CD4-positive, alpha-beta T cell (primary cell): ENCODE measurements at regions not wholly inside any gene's neighbourhood (a gene's known extent, or its start where the extent isn't known, plus 50 kb on each side); places are given as distances from the start of the nearest gene placed in this dataset.

Source experiments
- ATAC-seq: fragments of 200-7000 bp; cut with Tn5 transposase; one replicate; pipeline ENCODE4 v1.10.0; 2022; ENCODE audit warnings: mild to moderate bottlenecking; ENCODE audit not compliant: poor library complexity
- CTCF ChIA-PET: fragments of 350-600 bp; sonication (Branson Sonifier 250); formaldehyde crosslinking; loops from one replicate; lab custom pipeline; 2021; ENCODE audit warnings: antibody characterized with exemption, inconsistent platforms; lab: Charles Lee
- POLR2A ChIA-PET: fragments of 350-600 bp; sonication (Branson Sonifier 250); formaldehyde crosslinking; loops from one replicate; lab custom pipeline; 2021; ENCODE audit warnings: antibody characterized with exemption, inconsistent platforms; lab: Charles Lee
- DNase-seq, 14 experiments: peaks; one replicate each; pipeline ENCODE4 v3.0.0-alpha.2; 2013 to 2020; ENCODE audit warnings: mixed read lengths in 2 of 14
- H3K27ac ChIP-seq, 2 donors: one replicate each; pipeline versions ENCODE4 v1.5.1 to v1.7.0; 2013; ENCODE audit warnings: low read length in 2 of 2, low read depth in 1 of 2, mild to moderate bottlenecking in 1 of 2
- H3K27me3 ChIP-seq, 2 experiments: 1 replicate in 1 of 2; 2 replicates in 1 of 2; pipeline versions ENCODE4 v1.6.1 to v1.7.0; 2013; ENCODE audit warnings: low read length in 2 of 2, control low read depth in 1 of 2, mild to moderate bottlenecking in 1 of 2, moderate library complexity in 1 of 2; ENCODE audit not compliant: insufficient read depth in 2 of 2, control insufficient read depth in 1 of 2
- H3K36me3 ChIP-seq: one replicate; pipeline ENCODE4 v1.6.1; 2013; ENCODE audit warnings: low read length, control low read depth; ENCODE audit not compliant: insufficient read depth
- H3K4me1 ChIP-seq: one replicate; pipeline ENCODE4 v1.6.1; 2013; ENCODE audit warnings: low read length, control low read depth; ENCODE audit not compliant: insufficient read depth
- H3K4me3 ChIP-seq: one replicate; pipeline ENCODE4 v1.5.1; 2013; ENCODE audit warnings: mild to moderate bottlenecking, low read length, moderate library complexity
- H3K9me3 ChIP-seq, 2 experiments: 1 replicate in 1 of 2; 2 replicates in 1 of 2; pipeline versions ENCODE4 v1.6.1 to v1.7.0; 2013; ENCODE audit warnings: low read length in 2 of 2, mild to moderate bottlenecking in 2 of 2, control low read depth in 1 of 2, moderate library complexity in 1 of 2; ENCODE audit not compliant: control insufficient read depth in 1 of 2, insufficient read depth in 1 of 2
- H3K27ac Mint-ChIP-seq: one replicate; pipeline ENCODE4 v1.8.0; 2020; ENCODE audit warnings: mixed read lengths
- H3K27me3 Mint-ChIP-seq: one replicate; pipeline ENCODE4 v1.8.0; 2021; ENCODE audit warnings: mixed read lengths
- H3K36me3 Mint-ChIP-seq: one replicate; pipeline ENCODE4 v1.8.0; 2021; ENCODE audit warnings: low read depth, mixed read lengths
- H3K4me1 Mint-ChIP-seq: one replicate; pipeline ENCODE4 v1.8.0; 2021; ENCODE audit warnings: low read depth, mixed read lengths
- H3K4me3 Mint-ChIP-seq: one replicate; pipeline ENCODE4 v1.8.0; 2020; ENCODE audit warnings: mild to moderate bottlenecking, mixed read lengths
- H3K9me3 Mint-ChIP-seq: one replicate; pipeline ENCODE4 v1.8.0; 2020; ENCODE audit warnings: mixed read lengths
- CTCF ChIP-seq: fragments of 200-600 bp; IDR thresholded peaks from one replicate; pipeline ENCODE4 v1.8.0; 2022; ENCODE audit warnings: antibody characterized with exemption, mild to moderate bottlenecking
- intact Hi-C, 2 experiments: fragments of 100-400 bp; cut with DNase I in 1 of 2; cut with micrococcal nuclease in 1 of 2; formaldehyde crosslinking; loops; one replicate each; pipeline versions ENCODE4 v1.15.1 to v1.9.0; 2023 to 2025; cut with DNase I, micrococcal nuclease

- Mint-ChIP-seq H3K4me3 (no peak overlapping the region), H3K27me3 (no peaks in the 10 kb centered on the region), H3K27ac (no peak overlapping the region), H3K9me3 (no peaks in the 10 kb centered on the region), H3K36me3 (no peaks in the 10 kb centered on the region), H3K4me1 (no peaks in the 10 kb centered on the region)
- intact Hi-C loops = no loop called here
- POLR2A ChIA-PET = no interaction called here
- Histone ChIP-seq H3K4me3 (no peak overlapping the region), H3K27ac (no peak overlapping the region), H3K36me3 (no peaks in the 10 kb centered on the region), H3K4me1 (no peaks in the 10 kb centered on the region), H3K9me3 (no peaks in the 10 kb centered on the region), H3K27me3 (no peaks in the 10 kb centered on the region)
- TF ChIP-seq CTCF = no peak
- no peak for DNase-seq
- CTCF ChIA-PET = no interaction called here
- ATAC-seq = no peak
Measured at GRCh38 chr7:11297764-11298163, 324.1 kb downstream of the PHF14 start.

- Histone ChIP-seq H3K4me3 (no peak overlapping the region), H3K27me3 (no peaks in the 10 kb centered on the region), H3K36me3 (no peaks in the 10 kb centered on the region), H3K27ac (no peak overlapping the region), H3K4me1 (no peaks in the 10 kb centered on the region), H3K9me3 (no peaks in the 10 kb centered on the region)
- no peak for DNase-seq
- no peak for ATAC-seq
- H3K4me1 Mint-ChIP-seq = no peaks in the 10 kb centered on the region
- H3K27ac Mint-ChIP-seq = no peak overlapping the region
- ChIA-PET POLR2A (no interaction called here), CTCF (no interaction called here)
- no peaks in the 10 kb centered on the region for H3K27me3 Mint-ChIP-seq
- H3K4me3 Mint-ChIP-seq = no peak overlapping the region
- intact Hi-C loops = no loop called here
- no peak for TF ChIP-seq CTCF
- H3K9me3 Mint-ChIP-seq = no peaks in the 10 kb centered on the region
- no peaks in the 10 kb centered on the region for H3K36me3 Mint-ChIP-seq
Measured at GRCh38 chr7:11298220-11298619, 324.5 kb downstream of the PHF14 start.

- no peaks in the 10 kb centered on the region for H3K36me3 Mint-ChIP-seq
- intact Hi-C loops = no loop called here
- ChIA-PET CTCF (no interaction called here), POLR2A (no interaction called here)
- ATAC-seq (no peak), DNase-seq (no peak)
- Histone ChIP-seq H3K4me1 (no peaks in the 10 kb centered on the region), H3K36me3 (no peaks in the 10 kb centered on the region), H3K27me3 (no peaks in the 10 kb centered on the region), H3K9me3 (no peaks in the 10 kb centered on the region), H3K27ac (no peak overlapping the region), H3K4me3 (no peak overlapping the region)
- no peaks in the 10 kb centered on the region for H3K9me3 Mint-ChIP-seq
- no peak for TF ChIP-seq CTCF
- H3K4me3 Mint-ChIP-seq = no peak overlapping the region
- H3K27me3 Mint-ChIP-seq = no peaks in the 10 kb centered on the region
- H3K4me1 Mint-ChIP-seq = no peaks in the 10 kb centered on the region
- H3K27ac Mint-ChIP-seq = no peak overlapping the region
Measured at GRCh38 chr7:11300241-11300640, 326.6 kb downstream of the PHF14 start.
